ENCODE measurements at regions not wholly inside any gene's neighbourhood (a gene's known extent, or its start where the extent isn't known, plus 50 kb on each side); places are given as distances from the start of the nearest gene placed in this dataset.

- no peak for DNase-seq
These were observed 80.7 kb upstream of the FOXF1 start for GRCh38 chr16:86429663-86430062.

GRCh38 chr16:86430814-86431213, 79.5 kb upstream of the FOXF1 start:
- DNase-seq, result no peak

GRCh38 chr16:86431540-86431939, 78.8 kb upstream of the FOXF1 start:
- DNase-seq, result no peak

- DNase-seq, result no peak
These were observed 78.3 kb upstream of the FOXF1 start for GRCh38 chr16:86432048-86432447.

- no peak for DNase-seq
These were observed 77.6 kb upstream of the FOXF1 start for GRCh38 chr16:86432691-86433090.

- no peak for DNase-seq
These were observed 73.7 kb upstream of the FOXF1 start for GRCh38 chr16:86436466-86437185.

- DNase-seq, result no peak
These were observed 73.0 kb upstream of the FOXF1 start for GRCh38 chr16:86437348-86437747.

- DNase-seq, result no peak
These were observed 67.6 kb upstream of the FOXF1 start for GRCh38 chr16:86442703-86443102.

GRCh38 chr16:86443508-86444147, 66.7 kb upstream of the FOXF1 start:
- DNase-seq, result no peak

GRCh38 chr16:86444261-86444660, 66.1 kb upstream of the FOXF1 start:
- no peak for DNase-seq

GRCh38 chr16:86444661-86445060, 65.7 kb upstream of the FOXF1 start:
- no peak for DNase-seq

- DNase-seq, result no peak
These were observed 64.0 kb upstream of the FOXF1 start for GRCh38 chr16:86446279-86446678.

- DNase-seq, result no peak
These were observed 63.1 kb upstream of the FOXF1 start for GRCh38 chr16:86447228-86447627.

- DNase-seq, result no peak
These were observed 61.9 kb upstream of the FOXF1 start for GRCh38 chr16:86448306-86448890.

GRCh38 chr16:86449446-86450095, 60.8 kb upstream of the FOXF1 start:
- DNase-seq, result no peak

GRCh38 chr16:86450691-86451090, 59.6 kb upstream of the FOXF1 start:
- DNase-seq, result no peak

- no peak for DNase-seq
These were observed 57.9 kb upstream of the FOXF1 start for GRCh38 chr16:86452451-86452850.

GRCh38 chr16:86455116-86455515, 55.2 kb upstream of the FOXF1 start:
- DNase-seq, result no peak

GRCh38 chr16:86455640-86456039, 54.7 kb upstream of the FOXF1 start:
- DNase-seq, result no peak

- DNase-seq, result no peak
These were observed 52.7 kb upstream of the FOXF1 start for GRCh38 chr16:86457501-86458148.

- no peak for DNase-seq
These were observed 52.1 kb upstream of the FOXF1 start for GRCh38 chr16:86458149-86458777.

GRCh38 chr16:86459266-86459665, 51.1 kb upstream of the FOXF1 start:
- no peak for DNase-seq

Measured in stimulated activated CD4-positive, alpha-beta T cell treated with anti-CD3 and anti-CD28 coated beads, Interleukin-2, amount 100 ng/mL, for 48 hours (primary cell).